Lower leg skin (tissue), 3 donors: ENCODE measurements at regions not wholly inside any gene's neighbourhood (a gene's known extent, or its start where the extent isn't known, plus 50 kb on each side); places are given as distances from the start of the nearest gene placed in this dataset.

Source experiments
- CTCF ChIP-seq, 3 donors: fragments of 450-650 bp; IDR thresholded peaks; one replicate each; pipeline ENCODE4 v1.5.1; 2016; ENCODE audit warnings: antibody characterized with exemption in 3 of 3, mild to moderate bottlenecking in 3 of 3, moderate library complexity in 2 of 3
- POLR2A ChIP-seq, 2 donors: fragments of 450-650 bp; IDR thresholded peaks; one replicate each; pipeline ENCODE4 v1.6.1; 2016 to 2017; ENCODE audit warnings: antibody characterized with exemption in 2 of 2, mild to moderate bottlenecking in 1 of 2, moderate library complexity in 1 of 2

DNA sequence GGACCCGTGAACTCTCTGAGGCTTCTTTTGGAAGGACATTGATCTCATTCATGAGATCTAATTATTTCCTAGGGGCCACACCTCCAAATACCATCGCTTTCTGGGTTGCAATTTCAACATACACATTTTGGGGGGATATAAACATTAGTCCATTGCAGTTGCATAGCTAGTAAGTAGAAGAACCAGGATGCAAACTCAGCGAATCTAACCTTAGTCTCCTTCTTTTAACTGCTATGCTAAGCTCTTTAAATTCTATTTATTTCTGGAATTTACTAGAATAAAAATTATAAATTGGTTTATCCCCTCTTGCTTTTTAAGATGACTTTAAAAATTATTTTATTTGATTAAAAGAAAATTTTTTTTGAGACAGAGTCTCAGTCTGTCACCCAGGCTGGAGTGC, 232.5 kb upstream of the EEF2KMT start:
- TF ChIP-seq CTCF (IDR thresholded peaks at IDR 0.05) (no peak), POLR2A (IDR thresholded peaks at IDR 0.05) (no peak)
